ENCODE measurements at regions not wholly inside any gene's neighbourhood (a gene's known extent, or its start where the extent isn't known, plus 50 kb on each side); places are given as distances from the start of the nearest gene placed in this dataset.

GRCh38 chr3:72341380-72341770 is 506.9 kb downstream of the SHQ1 start:
- TF ChIP-seq, protein P1, sequence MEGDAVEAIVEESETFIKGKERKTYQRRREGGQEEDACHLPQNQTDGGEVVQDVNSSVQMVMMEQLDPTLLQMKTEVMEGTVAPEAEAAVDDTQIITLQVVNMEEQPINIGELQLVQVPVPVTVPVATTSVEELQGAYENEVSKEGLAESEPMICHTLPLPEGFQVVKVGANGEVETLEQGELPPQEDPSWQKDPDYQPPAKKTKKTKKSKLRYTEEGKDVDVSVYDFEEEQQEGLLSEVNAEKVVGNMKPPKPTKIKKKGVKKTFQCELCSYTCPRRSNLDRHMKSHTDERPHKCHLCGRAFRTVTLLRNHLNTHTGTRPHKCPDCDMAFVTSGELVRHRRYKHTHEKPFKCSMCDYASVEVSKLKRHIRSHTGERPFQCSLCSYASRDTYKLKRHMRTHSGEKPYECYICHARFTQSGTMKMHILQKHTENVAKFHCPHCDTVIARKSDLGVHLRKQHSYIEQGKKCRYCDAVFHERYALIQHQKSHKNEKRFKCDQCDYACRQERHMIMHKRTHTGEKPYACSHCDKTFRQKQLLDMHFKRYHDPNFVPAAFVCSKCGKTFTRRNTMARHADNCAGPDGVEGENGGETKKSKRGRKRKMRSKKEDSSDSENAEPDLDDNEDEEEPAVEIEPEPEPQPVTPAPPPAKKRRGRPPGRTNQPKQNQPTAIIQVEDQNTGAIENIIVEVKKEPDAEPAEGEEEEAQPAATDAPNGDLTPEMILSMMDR (IDR thresholded peaks at IDR 0.05) = no peak
- TF ChIP-seq, protein P2, sequence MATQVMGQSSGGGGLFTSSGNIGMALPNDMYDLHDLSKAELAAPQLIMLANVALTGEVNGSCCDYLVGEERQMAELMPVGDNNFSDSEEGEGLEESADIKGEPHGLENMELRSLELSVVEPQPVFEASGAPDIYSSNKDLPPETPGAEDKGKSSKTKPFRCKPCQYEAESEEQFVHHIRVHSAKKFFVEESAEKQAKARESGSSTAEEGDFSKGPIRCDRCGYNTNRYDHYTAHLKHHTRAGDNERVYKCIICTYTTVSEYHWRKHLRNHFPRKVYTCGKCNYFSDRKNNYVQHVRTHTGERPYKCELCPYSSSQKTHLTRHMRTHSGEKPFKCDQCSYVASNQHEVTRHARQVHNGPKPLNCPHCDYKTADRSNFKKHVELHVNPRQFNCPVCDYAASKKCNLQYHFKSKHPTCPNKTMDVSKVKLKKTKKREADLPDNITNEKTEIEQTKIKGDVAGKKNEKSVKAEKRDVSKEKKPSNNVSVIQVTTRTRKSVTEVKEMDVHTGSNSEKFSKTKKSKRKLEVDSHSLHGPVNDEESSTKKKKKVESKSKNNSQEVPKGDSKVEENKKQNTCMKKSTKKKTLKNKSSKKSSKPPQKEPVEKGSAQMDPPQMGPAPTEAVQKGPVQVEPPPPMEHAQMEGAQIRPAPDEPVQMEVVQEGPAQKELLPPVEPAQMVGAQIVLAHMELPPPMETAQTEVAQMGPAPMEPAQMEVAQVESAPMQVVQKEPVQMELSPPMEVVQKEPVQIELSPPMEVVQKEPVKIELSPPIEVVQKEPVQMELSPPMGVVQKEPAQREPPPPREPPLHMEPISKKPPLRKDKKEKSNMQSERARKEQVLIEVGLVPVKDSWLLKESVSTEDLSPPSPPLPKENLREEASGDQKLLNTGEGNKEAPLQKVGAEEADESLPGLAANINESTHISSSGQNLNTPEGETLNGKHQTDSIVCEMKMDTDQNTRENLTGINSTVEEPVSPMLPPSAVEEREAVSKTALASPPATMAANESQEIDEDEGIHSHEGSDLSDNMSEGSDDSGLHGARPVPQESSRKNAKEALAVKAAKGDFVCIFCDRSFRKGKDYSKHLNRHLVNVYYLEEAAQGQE (IDR thresholded peaks at IDR 0.05; ENCODE audit: insufficient read depth in 1 of 2, low read depth in 2 of 2, low read length in 1 of 2) = no peak
- TF ChIP-seq POLR2AphosphoS5 (IDR thresholded peaks at IDR 0.05; ENCODE audit: low read depth, low read length) = no peak
